ENCODE measurements at regions not wholly inside any gene's neighbourhood (a gene's known extent, or its start where the extent isn't known, plus 50 kb on each side); places are given as distances from the start of the nearest gene placed in this dataset.

GRCh38 chr16:79543219-79543618 lies 57.3 kb downstream of the MAF start:
- DNase-seq, result peak in 1 of 42 donors; percentile 25
- intact Hi-C loops (cut with DNase I), result no loop called here

- intact Hi-C loops (cut with DNase I), result no loop called here
- DNase-seq, result peak in 35 of 42 donors; percentile 9 to 62 (median 38)
These were observed 58.2 kb downstream of the MAF start for GRCh38 chr16:79542237-79542774.

GRCh38 chr16:79540825-79541595 lies 59.5 kb downstream of the MAF start:
- intact Hi-C loops (cut with DNase I), result no loop called here
- DNase-seq, result no peak

- DNase-seq, result no peak
- intact Hi-C loops (cut with DNase I), result no loop called here
These were observed 63.0 kb downstream of the MAF start for GRCh38 chr16:79537584-79537983.

DNA sequence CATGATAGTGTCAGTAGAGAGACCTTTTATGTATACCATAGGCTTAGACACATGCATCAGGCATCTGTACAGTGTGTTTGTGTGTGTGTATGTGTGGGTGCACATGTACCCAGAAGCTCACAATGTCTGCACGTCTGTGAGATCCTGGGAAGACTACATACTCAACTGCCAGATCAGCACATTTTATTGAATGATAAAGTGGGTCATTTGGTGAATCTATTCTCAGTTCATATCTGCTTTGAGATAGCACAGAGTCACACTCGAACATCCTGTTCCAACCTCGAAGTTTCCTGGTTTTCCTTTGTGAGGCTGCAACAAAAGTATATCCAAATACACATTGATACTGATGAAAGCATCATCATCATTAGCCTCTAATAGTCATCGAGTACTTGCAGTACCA lies 63.6 kb downstream of the MAF start:
- intact Hi-C loops (cut with DNase I), result no loop called here
- DNase-seq, result no peak

DNA sequence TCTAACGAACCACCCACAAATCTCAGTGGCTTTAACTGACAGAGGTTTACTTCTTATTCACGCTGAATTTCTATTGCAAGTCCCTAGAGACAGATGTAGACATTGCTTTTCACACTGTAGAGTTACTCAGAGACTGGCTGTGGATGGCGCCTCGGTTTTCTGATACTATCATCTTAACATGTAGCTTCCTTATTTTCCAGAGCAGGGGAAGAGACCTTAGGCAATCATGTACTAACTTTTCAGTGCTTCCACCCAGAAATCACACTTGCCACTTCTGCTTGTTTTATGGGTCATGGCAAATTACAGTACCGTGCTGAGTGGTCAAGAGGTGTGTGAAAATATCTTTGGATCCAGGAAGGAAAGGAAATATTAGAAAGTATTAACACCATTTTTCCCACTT lies 65.4 kb downstream of the MAF start:
- intact Hi-C loops (cut with DNase I), result no loop called here
- peak in 2 of 42 donors; percentile 8 to 15 for DNase-seq

- DNase-seq, result no peak
- intact Hi-C loops (cut with DNase I), result no loop called here
These were observed 66.4 kb downstream of the MAF start for GRCh38 chr16:79534143-79534542.

DNA sequence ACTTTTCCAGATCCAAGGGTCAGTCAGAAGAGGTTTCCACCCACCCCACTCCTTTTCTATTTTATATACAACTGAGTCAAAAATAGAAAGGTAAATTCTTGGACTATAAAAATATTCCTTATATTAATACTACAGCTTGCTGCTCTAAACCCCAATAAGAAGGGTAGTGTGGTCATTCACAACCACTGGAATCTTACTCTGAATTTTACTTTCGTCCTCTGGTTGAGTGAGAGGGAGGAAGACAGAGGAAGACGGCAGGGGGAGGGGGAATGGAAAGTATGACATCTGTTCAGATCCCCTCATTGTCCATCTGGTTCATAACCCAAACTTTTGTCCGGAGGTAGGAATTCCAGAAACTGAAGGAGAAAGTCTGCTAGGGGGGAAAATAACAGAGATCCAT lies 67.2 kb downstream of the MAF start:
- intact Hi-C loops (cut with DNase I), result no loop called here
- no peak for DNase-seq

DNA sequence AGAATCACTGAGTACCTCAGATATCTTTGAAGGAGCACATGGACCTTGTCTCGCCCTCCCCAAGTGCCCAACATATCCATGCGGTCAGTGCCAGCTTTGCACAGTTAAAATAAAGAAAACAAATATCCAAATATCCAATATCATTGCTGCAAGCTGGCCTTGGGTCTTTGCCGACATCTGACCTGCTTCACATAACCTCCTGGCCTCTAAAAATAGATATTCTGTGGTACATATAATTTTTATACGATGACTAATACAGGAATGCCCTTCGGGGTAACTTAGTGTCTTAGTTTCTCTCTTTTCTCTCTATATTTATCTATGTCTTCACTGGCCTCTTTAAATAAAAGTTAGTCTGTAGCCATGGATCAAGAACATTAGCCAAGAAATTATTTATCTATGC lies 67.8 kb downstream of the MAF start:
- DNase-seq, result no peak
- intact Hi-C loops (cut with DNase I), result no loop called here

DNA sequence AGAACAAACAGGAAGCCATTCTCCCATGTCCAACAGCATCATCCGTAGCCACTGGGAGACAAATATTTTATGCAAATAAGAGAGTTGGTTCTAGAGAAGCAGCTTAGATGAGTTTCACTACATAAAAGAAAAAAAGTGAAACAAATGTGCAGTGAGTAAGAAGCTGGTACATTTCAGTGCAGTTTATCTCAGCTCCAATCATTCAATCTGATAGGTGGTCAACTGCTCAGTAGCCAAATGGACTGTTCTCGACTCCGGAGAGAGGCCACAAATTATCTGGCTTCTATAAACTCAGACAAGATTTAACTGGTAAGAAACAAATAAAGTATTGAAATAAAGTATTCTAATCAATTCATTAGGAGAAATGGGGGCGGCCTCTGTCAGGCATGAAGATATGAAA lies 68.3 kb downstream of the MAF start:
- no peak for DNase-seq
- intact Hi-C loops (cut with DNase I), result no loop called here

- intact Hi-C loops (cut with DNase I), result no loop called here
- no peak for DNase-seq
These were observed 72.2 kb downstream of the MAF start for GRCh38 chr16:79528338-79528737.

GRCh38 chr16:79523971-79524370 lies 76.6 kb downstream of the MAF start:
- no peak for DNase-seq
- intact Hi-C loops (cut with DNase I), result no loop called here

DNA sequence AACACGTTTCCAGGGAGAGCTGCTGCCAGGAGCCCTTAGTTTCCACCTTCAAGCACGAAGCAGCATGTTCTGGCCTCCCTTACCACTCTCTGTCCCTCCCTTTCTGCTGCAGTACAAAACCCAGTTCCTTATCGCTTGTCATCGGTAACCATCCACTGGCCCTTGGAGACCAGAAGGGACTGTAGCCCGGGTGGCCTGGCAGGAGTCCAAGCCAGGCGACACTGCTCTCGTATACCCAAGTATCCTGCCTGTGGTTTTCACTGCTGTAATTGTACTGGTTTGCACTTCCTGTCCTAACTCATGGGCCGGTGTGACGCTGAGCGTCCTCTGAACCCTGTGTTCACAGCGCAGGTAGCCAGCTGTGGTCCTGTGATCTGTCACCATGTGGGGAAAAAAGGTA lies 81.1 kb downstream of the MAF start:
- peak in 30 of 42 donors; percentile 6 to 59 (median 29) for DNase-seq
- intact Hi-C loops (cut with DNase I), result no loop called here

DNA sequence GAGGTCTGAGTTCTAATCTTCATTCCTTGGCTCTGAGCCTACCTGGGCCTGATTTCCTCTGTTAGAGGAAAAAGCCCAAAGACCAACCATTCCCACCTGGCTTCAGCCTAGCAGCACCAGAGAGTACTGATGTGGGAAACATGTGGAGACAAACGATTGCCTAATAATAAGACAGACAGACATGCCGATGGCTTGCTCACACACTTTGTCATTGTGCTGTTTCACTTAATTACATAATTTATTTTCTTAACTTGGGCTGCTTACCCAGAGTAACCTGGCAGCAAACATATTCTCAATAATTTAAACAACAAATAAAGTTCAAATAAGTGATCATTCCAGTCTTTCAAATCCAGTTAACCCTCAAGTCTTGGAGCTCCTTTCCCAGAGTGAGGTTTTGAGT lies 83.4 kb downstream of the MAF start:
- intact Hi-C loops (cut with DNase I), result no loop called here
- DNase-seq, result no peak

- intact Hi-C loops (cut with DNase I), result no loop called here
- DNase-seq, result no peak
These were observed 89.7 kb downstream of the MAF start for GRCh38 chr16:79510879-79511278.

GRCh38 chr16:79509906-79510305 lies 90.6 kb downstream of the MAF start:
- no peak for DNase-seq
- intact Hi-C loops (cut with DNase I), result no loop called here

DNA sequence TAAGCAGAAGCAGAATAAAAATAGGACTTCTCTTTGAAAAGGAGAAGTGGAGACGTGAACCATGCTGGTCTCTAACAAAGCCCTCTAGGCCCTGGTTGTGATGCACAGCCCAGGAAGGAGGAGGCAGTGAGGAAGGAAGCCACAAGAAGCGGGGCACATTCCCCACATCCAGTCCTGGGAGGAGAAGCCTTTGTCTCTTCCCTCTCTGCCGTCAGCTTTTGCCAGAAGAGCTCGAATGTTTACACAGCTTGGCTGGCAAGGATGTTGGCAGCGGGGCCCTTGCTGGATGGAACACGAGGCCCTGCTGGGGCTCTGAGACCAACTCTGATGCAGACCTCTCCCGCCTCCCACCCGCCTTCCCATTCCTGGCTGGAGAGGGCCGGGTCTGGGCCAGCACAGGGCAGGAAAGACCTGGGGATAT lies 91.3 kb downstream of the MAF start:
- DNase-seq, result peak; percentile 27 to 84 (median 66)

DNA sequence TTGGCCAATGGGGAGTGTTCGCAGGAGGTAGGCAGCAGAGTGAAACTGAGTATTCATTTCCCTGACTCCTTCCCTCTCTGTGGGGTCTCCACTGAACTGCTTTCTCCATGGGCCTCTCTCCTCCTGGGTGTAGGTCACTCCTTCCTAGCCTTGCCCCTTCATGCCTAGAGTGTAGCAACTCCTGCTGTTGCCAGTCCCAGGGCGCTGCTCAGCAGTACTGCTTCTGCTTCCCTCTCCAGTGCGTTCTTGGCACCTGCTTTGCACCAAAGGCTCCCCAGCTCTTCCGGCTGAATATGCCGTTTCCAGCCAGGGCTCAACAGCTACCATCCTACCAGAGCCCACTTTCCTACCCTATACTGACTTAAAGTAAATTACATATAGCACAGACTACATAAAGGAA lies 92.2 kb downstream of the MAF start:
- DNase-seq, result peak in 14 of 42 donors; percentile 8 to 47 (median 24)
- intact Hi-C loops (cut with DNase I), result no loop called here

More for the DNA sequence above, 91.3 kb downstream of the MAF start:
- intact Hi-C loops (cut with DNase I), result no loop called here

DNA sequence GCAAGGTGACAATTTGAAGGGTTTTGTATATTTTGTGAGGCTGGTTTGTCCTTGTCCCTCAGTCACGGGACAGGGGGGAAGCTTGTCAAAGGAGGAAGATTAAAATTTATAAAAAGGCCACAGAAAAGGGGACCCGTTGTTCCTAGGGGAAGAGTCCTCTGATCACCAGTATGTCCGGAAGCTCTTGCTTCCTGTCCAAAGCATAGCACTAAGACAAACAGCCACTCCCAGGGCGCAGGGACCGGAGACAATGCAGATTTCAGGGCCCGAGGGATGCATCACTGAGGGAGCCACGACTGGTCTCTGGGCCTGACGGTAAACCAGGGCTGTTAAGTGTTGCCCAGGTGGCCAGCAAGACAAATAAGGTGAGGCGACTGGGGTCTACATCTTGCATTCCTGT lies 95.2 kb downstream of the MAF start:
- intact Hi-C loops (cut with DNase I), result no loop called here
- no peak for DNase-seq

- DNase-seq, result no peak
- intact Hi-C loops (cut with DNase I), result no loop called here
These were observed 97.0 kb downstream of the MAF start for GRCh38 chr16:79503511-79503910.

GRCh38 chr16:79501446-79501845 lies 99.1 kb downstream of the MAF start:
- intact Hi-C loops (cut with DNase I), result no loop called here
- DNase-seq, result no peak

Measured in head of caudate nucleus (tissue), 42 donors.